HCT116 (cell line): ENCODE measurements at regions not wholly inside any gene's neighbourhood (a gene's known extent, or its start where the extent isn't known, plus 50 kb on each side); places are given as distances from the start of the nearest gene placed in this dataset.

Source experiments
- ATAC-seq: fragments of 200-7000 bp; cut with Tn5 transposase; 2 replicates; pipeline ENCODE4 v1.9.1; 2020; ENCODE audit warnings: mild to moderate bottlenecking, moderate library complexity
- BruUV-seq: library from RNA; stranded (reverse); fragments of 400-500 nt; replicated peaks from 2 replicates; lab custom pipeline; 2021; lab: Mats Ljungman, UMichigan
- CTCF ChIA-PET: fragments of 300-600 bp; sonication (Branson Sonifier 250); formaldehyde crosslinking; loops from one replicate; lab custom pipeline; 2021; ENCODE audit warnings: antibody characterized with exemption; lab: Charles Lee
- POLR2A ChIA-PET: fragments of 300-600, 350-600 bp; sonication (Branson Sonifier 250); formaldehyde crosslinking; loops from one replicate; lab custom pipeline; 2021; ENCODE audit warnings: antibody characterized with exemption; lab: Charles Lee
- RAD21 ChIA-PET, 2 experiments: fragments of 300-600 bp; sonication (Branson Sonifier 250); formaldehyde crosslinking; loops; one replicate each; lab custom pipeline; 2023; ENCODE audit warnings: low total read pairs in 2 of 2; ENCODE audit not compliant: uncharacterized antibody in 2 of 2, unreplicated experiment in 2 of 2, low non-redundant PET in 1 of 2; lab: Charles Lee
- DNase-seq: peaks from one replicate; pipeline ENCODE4 v3.0.0-alpha.2; 2010; ENCODE audit warnings: low read depth, low spot score
- H2AFZ ChIP-seq: fragments of 200-600 bp; shearing (Covaris generic), sonication (generic); 2 replicates; pipeline ENCODE4 v1.6.1; 2017; ENCODE audit warnings: low read depth, mixed run types, mixed read lengths, antibody characterized with exemption, low read length; ENCODE audit not compliant: poor library complexity, severe bottlenecking
- H3K27ac ChIP-seq: 2 replicates; pipeline ENCODE4 v1.5.1; 2012; ENCODE audit warnings: low read depth, low read length
- H3K27me3 ChIP-seq: fragments of 200-600 bp; sonication (generic); 2 replicates; pipeline ENCODE4 v1.6.1; 2016; ENCODE audit warnings: mixed run types, low read length, mixed read lengths; ENCODE audit not compliant: insufficient read depth
- H3K36me3 ChIP-seq, 2 experiments: fragments of 200-500 bp in 1 of 2; fragments of 200-600 bp in 1 of 2; sonication (Bioruptor generic) in 1 of 2; sonication (generic) in 1 of 2; 2 replicates each; pipeline versions ENCODE4 v1.5.1 to v1.6.1; 2014 to 2016; ENCODE audit warnings: low read length in 2 of 2, inconsistent platforms in 1 of 2, mixed read lengths in 1 of 2, mixed run types in 1 of 2; ENCODE audit not compliant: insufficient read depth in 2 of 2, control insufficient read depth in 1 of 2
- H3K4me1 ChIP-seq, 2 experiments: fragments of 200-600 bp in 1 of 2; sonication (generic) in 1 of 2; 2 replicates each; pipeline versions ENCODE4 v1.5.1 to v1.6.1; 2012 to 2017; ENCODE audit warnings: low read length in 2 of 2, inconsistent platforms in 1 of 2, mild to moderate bottlenecking in 1 of 2, mixed read lengths in 1 of 2, mixed run types in 1 of 2, moderate library complexity in 1 of 2; ENCODE audit not compliant: insufficient read depth in 2 of 2, control insufficient read depth in 1 of 2
- H3K4me2 ChIP-seq: fragments of 200-600 bp; sonication (generic); 2 replicates; pipeline ENCODE4 v1.6.1; 2017; ENCODE audit warnings: mixed run types, low read length, mixed read lengths
- H3K4me3 ChIP-seq, 2 experiments: fragments of 200-600 bp in 1 of 2; sonication (generic) in 1 of 2; replicated peaks in 1 of 2; 2 replicates each; pipeline ENCODE4 v1.5.1; 2011 to 2016; ENCODE audit warnings: low read length in 2 of 2, control low read depth in 1 of 2, low read depth in 1 of 2, mild to moderate bottlenecking in 1 of 2, mixed read lengths in 1 of 2, mixed run types in 1 of 2
- H3K79me2 ChIP-seq: fragments of 200-600 bp; sonication (generic); 2 replicates; pipeline ENCODE4 v1.6.1; 2017; ENCODE audit warnings: mild to moderate bottlenecking, mixed run types, low read length, moderate library complexity, mixed read lengths; ENCODE audit not compliant: insufficient read depth
- H3K9ac ChIP-seq: fragments of 200-600 bp; sonication (generic); 2 replicates; pipeline ENCODE4 v1.6.1; 2016; ENCODE audit warnings: low read length, mixed read lengths
- H3K9me2 ChIP-seq: fragments of 200-600 bp; sonication (generic), shearing (Covaris generic); 2 replicates; pipeline ENCODE4 v1.6.1; 2017; ENCODE audit warnings: mixed run types, mild to moderate bottlenecking, moderate library complexity; ENCODE audit not compliant: insufficient read depth
- H3K9me3 ChIP-seq, 2 experiments: fragments of 200-500 bp in 1 of 2; fragments of 200-600 bp in 1 of 2; sonication (Bioruptor generic) in 1 of 2; sonication (generic) in 1 of 2; 2 replicates each; pipeline ENCODE4 v1.6.1; 2014 to 2017; ENCODE audit warnings: low read length in 2 of 2, mixed read lengths in 2 of 2, inconsistent platforms in 1 of 2, low read depth in 1 of 2, mild to moderate bottlenecking in 1 of 2, mixed run types in 1 of 2, moderate library complexity in 1 of 2; ENCODE audit not compliant: control insufficient read depth in 1 of 2, insufficient read depth in 1 of 2
- H4K20me1 ChIP-seq: fragments of 200-600 bp; sonication (generic), shearing (Covaris generic); 2 replicates; pipeline ENCODE4 v1.6.1; 2017; ENCODE audit warnings: mixed run types, mild to moderate bottlenecking, moderate library complexity; ENCODE audit not compliant: insufficient read depth
- CEBPB ChIP-seq: IDR thresholded peaks from 2 replicates; pipeline ENCODE4 v1.6.1; 2012; ENCODE audit warnings: low read depth
- EGR1 ChIP-seq: IDR thresholded peaks from 2 replicates; pipeline ENCODE4 v1.6.1; 2012; ENCODE audit warnings: low read depth
- ELF1 ChIP-seq: IDR thresholded peaks from 2 replicates; pipeline ENCODE4 v1.6.1; 2012; ENCODE audit warnings: low read depth, borderline replicate concordance
- EZH2 ChIP-seq: fragments of 200-600 bp; sonication (generic); IDR thresholded peaks from 2 replicates; pipeline ENCODE4 v1.6.1; 2017; ENCODE audit warnings: antibody characterized with exemption, mixed run types
- FOSL1 ChIP-seq: IDR thresholded peaks from 2 replicates; pipeline ENCODE4 v1.6.1; 2012; ENCODE audit warnings: low read depth
- POLR2A ChIP-seq: IDR thresholded peaks from 2 replicates; pipeline ENCODE4 v1.7.0; 2011; ENCODE audit warnings: borderline replicate concordance; ENCODE audit not compliant: insufficient read depth, insufficient read length; ENCODE audit errors: extremely low read depth
- RAD21 ChIP-seq: IDR thresholded peaks from 2 replicates; pipeline ENCODE4 v1.6.1; 2012; ENCODE audit warnings: low read depth, mild to moderate bottlenecking
- REST ChIP-seq: IDR thresholded peaks from 2 replicates; pipeline ENCODE4 v1.6.1; 2012; ENCODE audit warnings: low read depth
- SP1 ChIP-seq: IDR thresholded peaks from 2 replicates; pipeline ENCODE4 v1.6.1; 2012; ENCODE audit warnings: low read depth
- ZBTB33 ChIP-seq: IDR thresholded peaks from 2 replicates; pipeline ENCODE4 v1.6.1; 2011; ENCODE audit warnings: mild to moderate bottlenecking, low read length, moderate library complexity; ENCODE audit not compliant: insufficient replicate concordance; ENCODE audit errors: extremely low read depth
- ZFX ChIP-seq: fragments of 450-650 bp; IDR thresholded peaks from 2 replicates; pipeline ENCODE4 v1.6.1; 2017
- intact Hi-C: fragments of 100-400 bp; cut with micrococcal nuclease; formaldehyde crosslinking; loops from 2 replicates; pipeline ENCODE4 v1.10.0; 2022

GRCh38 chr7:68547799-68548198, 1050.5 kb upstream of the AUTS2 start:
- no peaks in the 10 kb centered on the region for H3K36me3 ChIP-seq
- no peak overlapping the region for H3K27ac ChIP-seq
- no peaks in the 10 kb centered on the region for H3K79me2 ChIP-seq
- no peak overlapping the region for H3K4me2 ChIP-seq
- H4K20me1 ChIP-seq = no peaks in the 10 kb centered on the region
- TF ChIP-seq ELF1 = no peak
- TF ChIP-seq POLR2A = no peak
- TF ChIP-seq EGR1 = no peak
- no peak for TF ChIP-seq FOSL1
- no peak for TF ChIP-seq ZFX
- no peak for TF ChIP-seq RAD21
- TF ChIP-seq EZH2 = no peak
- no peak for TF ChIP-seq REST
- TF ChIP-seq CEBPB = no peak
- TF ChIP-seq SP1 = no peak
- no peak for TF ChIP-seq ZBTB33
- no peak for ATAC-seq
- no peaks in the 10 kb centered on the region for H3K27me3 ChIP-seq
- no peak overlapping the region for H3K9ac ChIP-seq
- H3K4me3 ChIP-seq = no peak overlapping the region
- peaks cover 8 to 14% of the 10 kb centered on the region in 2 experiments; a peak in 2 of 4 replicates for H3K9me3 ChIP-seq
- POLR2A ChIA-PET = no interaction called here
- H2AFZ ChIP-seq = no peak overlapping the region
- intact Hi-C loops = no loop called here
- BruUV-seq = no TSS peak
- no peaks in the 10 kb centered on the region for H3K9me2 ChIP-seq
- CTCF ChIA-PET = no interaction called here
- RAD21 ChIA-PET = no interaction called here
- H3K4me1 ChIP-seq = no peaks in the 10 kb centered on the region
- no peak for DNase-seq
